Progenitor cell of endocrine pancreas (in vitro differentiated cells): ENCODE measurements at regions not wholly inside any gene's neighbourhood (a gene's known extent, or its start where the extent isn't known, plus 50 kb on each side); places are given as distances from the start of the nearest gene placed in this dataset.

Experiments
- DNase-seq: peaks from one replicate; pipeline ENCODE4 v3.0.0; 2021; ENCODE audit warnings: low spot score; ENCODE audit not compliant: unreplicated experiment
- H3K27ac Mint-ChIP-seq: 2 replicates; pipeline ENCODE4 v1.8.0; 2021; ENCODE audit warnings: mild to moderate bottlenecking, moderate library complexity, mixed read lengths
- H3K27me3 Mint-ChIP-seq: 2 replicates; pipeline ENCODE4 v1.8.0; 2021; ENCODE audit warnings: mixed read lengths
- H3K36me3 Mint-ChIP-seq: 2 replicates; pipeline ENCODE4 v1.8.0; 2022; ENCODE audit warnings: mixed read lengths; ENCODE audit not compliant: insufficient read depth
- H3K4me1 Mint-ChIP-seq: 2 replicates; pipeline ENCODE4 v1.8.0; 2021; ENCODE audit warnings: low read depth, mixed read lengths
- H3K4me3 Mint-ChIP-seq: 2 replicates; pipeline ENCODE4 v1.8.0; 2021; ENCODE audit warnings: low read depth, mild to moderate bottlenecking, moderate library complexity, mixed read lengths
- H3K9me3 Mint-ChIP-seq: 2 replicates; pipeline ENCODE4 v1.8.0; 2021; ENCODE audit warnings: low read depth, mixed read lengths
- TF ChIP-seq, protein P1 (sequence below): fragments of 200-600 bp; sonication (generic); IDR thresholded peaks from one replicate; pipeline ENCODE4 v1.5.0; 2021; ENCODE audit warnings: antibody characterized with exemption, mild to moderate bottlenecking; ENCODE audit not compliant: unreplicated experiment

DNA sequence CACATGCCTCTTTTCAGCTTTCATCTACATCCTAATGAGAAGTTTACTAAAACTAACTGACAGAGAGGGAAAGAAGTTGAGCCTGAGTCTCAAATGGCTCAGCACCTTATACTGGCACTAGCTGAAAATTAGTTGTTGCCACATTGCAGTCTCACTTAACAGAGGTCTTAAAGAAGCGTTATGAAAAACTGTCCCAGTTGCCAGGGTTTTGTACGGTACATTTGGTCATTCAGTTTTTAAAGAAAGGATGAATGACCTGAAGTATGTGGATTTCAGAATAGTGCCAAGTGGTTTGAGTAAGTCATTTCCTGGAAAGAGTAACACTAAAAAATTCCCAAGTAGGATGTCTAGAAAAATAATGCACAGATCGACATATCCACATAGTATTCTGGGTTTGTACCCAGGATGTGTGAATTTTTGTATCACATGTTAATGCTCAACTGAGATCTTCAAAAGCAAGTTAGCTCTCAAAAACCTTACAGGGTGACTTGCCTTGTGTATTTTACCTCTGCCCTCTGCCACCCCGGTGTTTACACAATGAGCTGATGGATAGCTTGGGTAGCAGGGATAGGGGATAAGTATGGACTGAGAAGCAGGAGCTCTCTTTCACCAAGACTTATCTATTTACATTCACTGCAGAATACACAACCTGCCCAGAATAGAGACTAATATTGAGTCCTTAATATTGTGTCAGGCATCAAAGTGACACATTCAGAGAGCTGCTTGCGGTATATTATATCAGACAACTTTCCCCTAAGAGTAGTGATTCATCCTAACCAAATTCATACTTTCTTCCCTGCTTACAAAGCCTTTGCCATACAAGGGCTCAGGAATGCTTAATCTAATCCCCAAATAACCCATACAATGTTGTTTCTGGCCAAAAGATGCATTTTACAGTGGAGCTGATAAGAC is 1075.7 kb upstream of the PABPC4L start:
- no peak overlapping the region for H3K4me3 Mint-ChIP-seq
- TF ChIP-seq, protein P1, sequence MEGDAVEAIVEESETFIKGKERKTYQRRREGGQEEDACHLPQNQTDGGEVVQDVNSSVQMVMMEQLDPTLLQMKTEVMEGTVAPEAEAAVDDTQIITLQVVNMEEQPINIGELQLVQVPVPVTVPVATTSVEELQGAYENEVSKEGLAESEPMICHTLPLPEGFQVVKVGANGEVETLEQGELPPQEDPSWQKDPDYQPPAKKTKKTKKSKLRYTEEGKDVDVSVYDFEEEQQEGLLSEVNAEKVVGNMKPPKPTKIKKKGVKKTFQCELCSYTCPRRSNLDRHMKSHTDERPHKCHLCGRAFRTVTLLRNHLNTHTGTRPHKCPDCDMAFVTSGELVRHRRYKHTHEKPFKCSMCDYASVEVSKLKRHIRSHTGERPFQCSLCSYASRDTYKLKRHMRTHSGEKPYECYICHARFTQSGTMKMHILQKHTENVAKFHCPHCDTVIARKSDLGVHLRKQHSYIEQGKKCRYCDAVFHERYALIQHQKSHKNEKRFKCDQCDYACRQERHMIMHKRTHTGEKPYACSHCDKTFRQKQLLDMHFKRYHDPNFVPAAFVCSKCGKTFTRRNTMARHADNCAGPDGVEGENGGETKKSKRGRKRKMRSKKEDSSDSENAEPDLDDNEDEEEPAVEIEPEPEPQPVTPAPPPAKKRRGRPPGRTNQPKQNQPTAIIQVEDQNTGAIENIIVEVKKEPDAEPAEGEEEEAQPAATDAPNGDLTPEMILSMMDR: no peak
- H3K9me3 Mint-ChIP-seq: no peaks in the 10 kb centered on the region
- no peaks in the 10 kb centered on the region for H3K27me3 Mint-ChIP-seq
- DNase-seq: no peak
- no peaks in the 10 kb centered on the region for H3K36me3 Mint-ChIP-seq
- peaks cover 20% of the 10 kb centered on the region for H3K4me1 Mint-ChIP-seq
- peak overlapping the region; percentile 14 for H3K27ac Mint-ChIP-seq

DNA sequence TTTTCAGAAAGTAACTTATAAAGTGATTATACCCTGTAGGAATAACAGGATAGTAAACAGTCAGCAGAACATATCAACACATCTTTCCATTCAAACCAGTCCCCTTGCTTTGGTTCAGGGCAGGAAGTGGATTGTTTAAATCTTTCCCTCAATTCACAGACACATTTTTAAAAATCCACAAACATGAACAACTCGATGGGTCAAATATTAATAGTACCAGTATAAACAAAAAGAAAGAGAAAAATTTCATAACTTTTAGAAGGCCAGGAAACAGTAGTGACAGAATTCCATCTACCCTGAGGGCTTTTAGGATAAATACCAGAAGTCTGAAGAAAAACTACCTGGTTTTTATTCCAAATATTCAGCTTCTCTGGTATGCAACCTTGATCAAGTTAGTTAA is 1072.8 kb upstream of the PABPC4L start:
- no peak overlapping the region for H3K4me3 Mint-ChIP-seq
- TF ChIP-seq, protein P1: no peak
- DNase-seq: no peak
- H3K27ac Mint-ChIP-seq: no peak overlapping the region
- no peaks in the 10 kb centered on the region for H3K36me3 Mint-ChIP-seq
- no peaks in the 10 kb centered on the region for H3K9me3 Mint-ChIP-seq
- H3K4me1 Mint-ChIP-seq: peaks cover 20% of the 10 kb centered on the region
- no peaks in the 10 kb centered on the region for H3K27me3 Mint-ChIP-seq

DNA sequence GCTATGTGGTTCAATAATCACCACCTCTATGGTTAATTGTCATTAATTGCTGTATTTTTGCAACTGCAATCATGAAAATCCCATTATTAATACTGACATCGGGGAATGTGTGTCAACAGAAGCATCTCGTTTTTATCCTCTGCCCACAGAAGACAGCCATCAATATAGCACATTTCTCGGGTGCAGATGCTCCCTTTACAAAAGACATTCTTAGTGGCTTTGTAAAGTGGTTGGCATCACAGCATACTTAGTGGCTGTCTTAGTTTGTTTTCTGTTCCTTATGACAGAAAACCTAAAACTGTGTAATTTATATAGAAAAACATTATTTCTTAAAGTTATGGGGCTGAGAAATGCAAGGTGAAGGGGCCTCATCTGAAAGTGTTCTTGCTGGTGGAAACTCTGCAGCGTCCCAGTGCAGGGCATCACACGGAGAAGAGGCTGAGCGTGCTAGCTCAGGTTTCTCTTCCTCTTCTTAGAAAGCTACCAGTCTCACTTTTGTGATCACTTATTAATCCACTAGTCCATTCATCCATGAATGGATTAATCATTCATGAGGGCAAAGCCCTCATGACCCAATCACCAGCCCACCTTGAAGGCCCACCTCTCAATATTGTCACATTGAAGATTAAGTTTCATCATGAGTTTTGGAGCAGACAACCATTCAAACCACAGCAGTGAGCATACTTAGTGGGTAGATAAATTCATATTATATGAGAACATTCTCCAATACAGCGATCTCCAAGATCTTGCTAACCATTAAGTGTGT is 1067.7 kb upstream of the PABPC4L start:
- TF ChIP-seq, protein P1: no peak

DNA sequence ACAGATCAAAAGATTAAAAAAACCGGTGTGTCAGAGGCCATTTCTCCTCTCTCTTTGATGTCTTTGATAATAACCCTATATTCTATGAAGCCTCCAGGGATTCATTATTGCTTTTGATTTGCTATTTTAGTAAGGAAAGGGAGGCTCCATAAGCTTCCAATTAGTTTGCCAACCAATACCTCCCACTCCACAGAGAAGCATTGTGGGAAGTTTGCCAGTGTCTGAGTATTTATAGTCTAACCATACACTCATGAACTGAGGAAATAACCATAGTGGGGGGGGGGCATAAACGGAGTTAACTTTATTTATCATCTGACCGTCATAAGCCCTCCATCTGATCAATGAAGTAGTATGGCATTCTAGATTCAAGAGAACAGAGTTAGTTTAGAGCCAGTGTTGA is 1066.8 kb upstream of the PABPC4L start:
- TF ChIP-seq, protein P1: no peak
- no peak for DNase-seq
- H3K4me1 Mint-ChIP-seq: no peaks in the 10 kb centered on the region
- no peak overlapping the region for H3K27ac Mint-ChIP-seq
- no peaks in the 10 kb centered on the region for H3K27me3 Mint-ChIP-seq
- no peak overlapping the region for H3K4me3 Mint-ChIP-seq
- H3K9me3 Mint-ChIP-seq: no peaks in the 10 kb centered on the region
- no peaks in the 10 kb centered on the region for H3K36me3 Mint-ChIP-seq

More for the DNA sequence above, 1067.7 kb upstream of the PABPC4L start:
- H3K4me1 Mint-ChIP-seq: peaks cover 1% of the 10 kb centered on the region
- H3K27me3 Mint-ChIP-seq: no peaks in the 10 kb centered on the region
- no peak overlapping the region for H3K27ac Mint-ChIP-seq
- DNase-seq: no peak
- no peak overlapping the region for H3K4me3 Mint-ChIP-seq
- no peaks in the 10 kb centered on the region for H3K36me3 Mint-ChIP-seq
- no peaks in the 10 kb centered on the region for H3K9me3 Mint-ChIP-seq

DNA sequence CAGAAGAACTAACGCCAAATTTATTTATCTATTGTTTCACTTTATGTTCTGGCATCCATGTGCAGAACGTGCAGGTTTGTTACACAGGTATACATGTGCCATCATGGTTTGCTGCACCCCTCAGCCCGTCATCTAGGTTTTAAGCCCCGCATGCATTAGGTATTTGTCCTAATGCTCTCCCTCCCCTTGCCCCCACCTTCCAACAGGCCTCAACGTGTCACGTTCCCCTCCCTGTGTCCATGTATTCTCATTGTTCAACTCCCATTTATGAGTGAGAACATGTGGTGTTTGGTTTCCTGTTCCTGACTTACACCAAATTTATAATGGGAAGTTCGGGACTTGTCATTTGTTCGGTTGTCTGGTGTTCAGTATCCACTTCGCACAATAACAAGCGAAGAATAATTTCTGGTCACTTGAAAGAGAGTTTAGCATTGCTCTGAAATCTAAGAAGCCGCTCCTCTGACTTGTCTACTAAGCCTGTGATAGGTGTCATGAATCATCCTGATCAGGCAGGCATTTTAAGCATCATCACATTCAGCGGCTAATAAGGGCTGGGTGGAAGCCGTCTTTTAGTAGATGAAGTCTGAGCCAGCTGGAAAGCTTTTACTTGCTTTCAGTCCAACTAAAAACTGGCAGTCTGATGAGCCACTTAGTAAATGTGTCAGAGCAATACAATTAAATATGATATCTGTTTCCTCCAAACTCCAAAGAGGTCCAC is 1065.7 kb upstream of the PABPC4L start:
- Mint-ChIP-seq H3K4me1 (no peaks in the 10 kb centered on the region), H3K27me3 (no peaks in the 10 kb centered on the region), H3K36me3 (no peaks in the 10 kb centered on the region), H3K4me3 (no peak overlapping the region), H3K9me3 (no peaks in the 10 kb centered on the region), H3K27ac (no peak overlapping the region)
- TF ChIP-seq, protein P1: no peak
- no peak for DNase-seq
